ENCODE measurements at regions not wholly inside any gene's neighbourhood (a gene's known extent, or its start where the extent isn't known, plus 50 kb on each side); places are given as distances from the start of the nearest gene placed in this dataset.

DNA sequence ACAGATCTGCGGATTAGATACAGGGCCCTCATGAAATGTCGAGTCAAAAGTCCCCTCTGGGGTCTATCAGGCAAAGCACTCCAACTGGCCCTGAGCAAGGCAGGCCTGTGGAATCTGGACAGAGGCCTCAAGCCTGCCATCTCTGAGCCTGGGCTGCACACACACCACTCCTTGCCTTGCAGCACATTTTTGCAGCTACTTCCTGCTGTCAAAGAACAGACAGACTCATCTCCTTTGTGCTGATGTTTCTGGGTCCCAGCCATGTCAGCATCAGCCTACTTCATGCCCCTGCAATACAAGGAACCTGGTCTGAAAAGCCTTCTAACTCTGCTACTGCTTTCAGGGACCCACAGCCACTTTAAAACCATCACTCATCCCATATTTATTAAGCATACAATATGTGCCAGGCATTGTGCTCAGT lies 60.6 kb upstream of the IL12A start:
- Histone ChIP-seq H3F3A (ENCODE audit: insufficient read depth) (no peaks in the 10 kb centered on the region), H3K36me3 (ENCODE audit: low read length) (no peaks in the 10 kb centered on the region), H3K4me3 (ENCODE audit: insufficient read depth, low read length, poor library complexity, severe bottlenecking) (no peak overlapping the region), H3K27ac (ENCODE audit: low read depth, low read length) (no peak overlapping the region), H4K20me1 (ENCODE audit: low read depth, low read length) (no peaks in the 10 kb centered on the region), H3K79me2 (ENCODE audit: insufficient read depth, low read length) (no peaks in the 10 kb centered on the region), H3K27me3 (ENCODE audit: low read length) (no peaks in the 10 kb centered on the region), H3K9me2 (replicated peaks; ENCODE audit: insufficient read depth, low read length) (no peaks in the 10 kb centered on the region), H3K9me3 (ENCODE audit: insufficient read depth, low read length) (no peaks in the 10 kb centered on the region), H3K9ac (ENCODE audit: low read length) (no peak overlapping the region), H2AFZ (ENCODE audit: low read depth, low read length, severe bottlenecking) (no peak overlapping the region), H3K4me2 (ENCODE audit: low read depth, low read length, poor library complexity, severe bottlenecking) (no peak overlapping the region)
- no peak for TF ChIP-seq EZH2phosphoT487 (conservative IDR thresholded peaks at IDR 0.05; ENCODE audit: low read length)
- TF ChIP-seq, protein P1, sequence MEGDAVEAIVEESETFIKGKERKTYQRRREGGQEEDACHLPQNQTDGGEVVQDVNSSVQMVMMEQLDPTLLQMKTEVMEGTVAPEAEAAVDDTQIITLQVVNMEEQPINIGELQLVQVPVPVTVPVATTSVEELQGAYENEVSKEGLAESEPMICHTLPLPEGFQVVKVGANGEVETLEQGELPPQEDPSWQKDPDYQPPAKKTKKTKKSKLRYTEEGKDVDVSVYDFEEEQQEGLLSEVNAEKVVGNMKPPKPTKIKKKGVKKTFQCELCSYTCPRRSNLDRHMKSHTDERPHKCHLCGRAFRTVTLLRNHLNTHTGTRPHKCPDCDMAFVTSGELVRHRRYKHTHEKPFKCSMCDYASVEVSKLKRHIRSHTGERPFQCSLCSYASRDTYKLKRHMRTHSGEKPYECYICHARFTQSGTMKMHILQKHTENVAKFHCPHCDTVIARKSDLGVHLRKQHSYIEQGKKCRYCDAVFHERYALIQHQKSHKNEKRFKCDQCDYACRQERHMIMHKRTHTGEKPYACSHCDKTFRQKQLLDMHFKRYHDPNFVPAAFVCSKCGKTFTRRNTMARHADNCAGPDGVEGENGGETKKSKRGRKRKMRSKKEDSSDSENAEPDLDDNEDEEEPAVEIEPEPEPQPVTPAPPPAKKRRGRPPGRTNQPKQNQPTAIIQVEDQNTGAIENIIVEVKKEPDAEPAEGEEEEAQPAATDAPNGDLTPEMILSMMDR (IDR thresholded peaks at IDR 0.05; ENCODE audit: insufficient read depth, low read length, poor library complexity, severe bottlenecking): no peak

DNA sequence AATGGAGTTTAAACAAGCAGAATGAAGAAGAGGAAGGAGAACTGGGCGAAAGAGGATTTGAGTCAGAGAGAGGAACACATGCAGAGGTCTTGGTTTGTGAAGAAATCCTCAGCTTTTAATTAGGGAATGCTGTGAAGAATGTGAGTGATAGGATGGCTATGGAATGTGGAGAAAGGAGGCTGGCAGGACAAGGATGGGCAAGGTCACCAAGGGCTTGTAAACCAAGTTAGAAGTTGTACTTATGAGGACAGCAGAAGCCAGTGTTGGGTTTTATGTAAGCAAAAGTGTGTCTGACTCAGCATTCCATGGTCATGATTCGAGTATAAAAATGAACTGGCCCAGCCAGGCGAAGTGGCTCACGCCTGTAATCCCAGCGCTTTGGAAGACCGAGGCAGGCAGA lies 60.0 kb upstream of the IL12A start:
- H3K27me3 ChIP-seq (ENCODE audit: low read length): no peaks in the 10 kb centered on the region
- no peak overlapping the region for H2AFZ ChIP-seq (ENCODE audit: low read depth, low read length, severe bottlenecking)
- H3K4me3 ChIP-seq (ENCODE audit: insufficient read depth, low read length, poor library complexity, severe bottlenecking): no peak overlapping the region
- H3F3A ChIP-seq (ENCODE audit: insufficient read depth): no peaks in the 10 kb centered on the region
- H3K79me2 ChIP-seq (ENCODE audit: insufficient read depth, low read length): no peaks in the 10 kb centered on the region
- no peaks in the 10 kb centered on the region for H3K36me3 ChIP-seq (ENCODE audit: low read length)
- H3K27ac ChIP-seq (ENCODE audit: low read depth, low read length): no peak overlapping the region
- TF ChIP-seq, protein P1 (IDR thresholded peaks at IDR 0.05; ENCODE audit: insufficient read depth, low read length, poor library complexity, severe bottlenecking): no peak
- TF ChIP-seq EZH2phosphoT487 (conservative IDR thresholded peaks at IDR 0.05; ENCODE audit: low read length): no peak
- H4K20me1 ChIP-seq (ENCODE audit: low read depth, low read length): no peaks in the 10 kb centered on the region
- H3K4me2 ChIP-seq (ENCODE audit: low read depth, low read length, poor library complexity, severe bottlenecking): no peak overlapping the region
- no peak overlapping the region for H3K9ac ChIP-seq (ENCODE audit: low read length)
- peaks cover under 1% of the 10 kb centered on the region; the same call in 1 of the 2 replicates for H3K9me3 ChIP-seq (ENCODE audit: insufficient read depth, low read length)
- no peaks in the 10 kb centered on the region for H3K9me2 ChIP-seq (replicated peaks; ENCODE audit: insufficient read depth, low read length)

DNA sequence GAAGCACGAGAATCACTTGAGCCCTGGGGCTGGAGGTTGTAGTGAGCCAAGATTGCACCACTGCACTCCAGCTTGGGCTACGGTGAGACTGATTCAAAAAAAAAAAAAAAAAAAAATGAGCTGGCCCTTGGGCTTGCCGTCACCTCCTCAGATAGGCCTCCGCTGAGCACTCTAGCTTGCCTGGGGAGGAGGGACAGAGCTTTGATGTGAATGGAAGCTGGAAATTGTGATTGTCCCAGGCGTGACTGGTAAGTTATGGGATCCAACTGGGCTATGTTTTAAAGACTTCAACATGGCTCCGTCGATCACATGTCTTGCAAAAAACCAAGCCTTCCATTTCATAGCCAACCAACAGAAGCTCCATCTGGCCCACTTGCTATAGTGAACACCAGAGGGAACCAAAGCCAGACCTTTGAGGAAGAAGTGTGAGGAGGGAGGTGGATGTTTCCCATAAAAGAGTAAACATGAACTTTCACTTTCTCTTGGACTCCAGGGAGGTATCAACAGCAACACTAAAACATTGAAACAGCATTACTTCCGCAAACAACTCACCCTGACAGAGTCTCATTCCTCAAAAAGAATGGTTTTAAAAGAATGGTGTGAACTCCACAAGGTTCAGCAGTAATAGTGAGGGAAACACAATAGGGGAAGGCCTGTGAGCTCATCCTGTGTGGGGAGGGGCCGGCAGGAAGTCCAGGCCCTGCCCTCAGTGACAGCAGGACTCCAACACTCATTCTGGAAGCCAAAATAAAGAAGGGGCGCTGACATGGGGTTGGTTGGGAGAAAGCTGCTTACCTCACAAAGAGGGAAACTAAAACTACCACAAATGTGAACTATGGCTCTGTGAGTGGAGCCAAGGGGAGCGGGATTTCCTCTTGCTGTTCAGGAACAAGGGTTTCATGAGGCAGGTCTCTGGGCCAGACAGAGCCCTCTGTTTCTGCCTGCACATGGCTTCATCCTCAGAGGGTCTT lies 59.2 kb upstream of the IL12A start:
- Histone ChIP-seq H2AFZ (ENCODE audit: low read depth, low read length, severe bottlenecking) (no peak overlapping the region), H4K20me1 (ENCODE audit: low read depth, low read length) (no peaks in the 10 kb centered on the region), H3K4me3 (ENCODE audit: insufficient read depth, low read length, poor library complexity, severe bottlenecking) (no peak overlapping the region), H3K27ac (ENCODE audit: low read depth, low read length) (no peak overlapping the region), H3K4me2 (ENCODE audit: low read depth, low read length, poor library complexity, severe bottlenecking) (no peak overlapping the region), H3F3A (ENCODE audit: insufficient read depth) (no peaks in the 10 kb centered on the region), H3K36me3 (ENCODE audit: low read length) (no peaks in the 10 kb centered on the region), H3K79me2 (ENCODE audit: insufficient read depth, low read length) (no peaks in the 10 kb centered on the region), H3K9me2 (replicated peaks; ENCODE audit: insufficient read depth, low read length) (no peaks in the 10 kb centered on the region), H3K9ac (ENCODE audit: low read length) (no peak overlapping the region), H3K27me3 (ENCODE audit: low read length) (no peaks in the 10 kb centered on the region), H3K9me3 (ENCODE audit: insufficient read depth, low read length) (peaks cover 9% of the 10 kb centered on the region; the same call in 1 of the 2 replicates)
- TF ChIP-seq, protein P1 (IDR thresholded peaks at IDR 0.05; ENCODE audit: insufficient read depth, low read length, poor library complexity, severe bottlenecking): no peak

All from SU-DHL-6 (cell line).